Sigmoid colon (tissue), 6 donors: ENCODE measurements at regions not wholly inside any gene's neighbourhood (a gene's known extent, or its start where the extent isn't known, plus 50 kb on each side); places are given as distances from the start of the nearest gene placed in this dataset.

Experiments
- DNase-seq: peaks from one replicate; pipeline ENCODE4 v3.0.0-alpha.2; 2019
- H3K27ac ChIP-seq, 4 donors: fragments of 200-600 bp; sonication (generic); one replicate each; pipeline ENCODE4 v1.5.1; 2016 to 2019; ENCODE audit warnings: mild to moderate bottlenecking in 1 of 4
- H3K27me3 ChIP-seq, 3 donors: fragments of 200-600 bp; sonication (generic); one replicate each; pipeline ENCODE4 v1.5.1; 2019; ENCODE audit warnings: mild to moderate bottlenecking in 1 of 3
- H3K36me3 ChIP-seq, 4 donors: fragments of 200-600 bp; sonication (generic); one replicate each; pipeline ENCODE4 v1.5.1; 2016 to 2019
- H3K4me1 ChIP-seq, 4 donors: fragments of 200-600 bp; sonication (generic); one replicate each; pipeline ENCODE4 v1.5.1; 2017 to 2019
- H3K4me3 ChIP-seq, 4 donors: fragments of 200-600 bp; sonication (generic); one replicate each; pipeline ENCODE4 v1.5.1; 2017 to 2019; ENCODE audit warnings: mild to moderate bottlenecking in 2 of 4, moderate library complexity in 1 of 4
- H3K9me3 ChIP-seq, 4 donors: fragments of 200-600 bp in 3 of 4; sonication (generic) in 3 of 4; one replicate each; pipeline versions ENCODE4 v1.5.1 to v1.6.1; 2013 to 2019
- EP300 ChIP-seq, 4 donors: sonication (generic); formaldehyde crosslinking; IDR thresholded peaks; one replicate each; pipeline ENCODE4 v1.6.1; 2017; ENCODE audit warnings: antibody characterized with exemption in 4 of 4
- POLR2A ChIP-seq, 2 donors: fragments of 450-650 bp; IDR thresholded peaks; one replicate each; pipeline ENCODE4 v1.6.1; 2016; ENCODE audit warnings: antibody characterized with exemption in 2 of 2, mild to moderate bottlenecking in 2 of 2, moderate library complexity in 2 of 2
- POLR2AphosphoS5 ChIP-seq, 4 donors: sonication (generic); formaldehyde crosslinking; IDR thresholded peaks; one replicate each; pipeline ENCODE4 v1.6.1; 2017; ENCODE audit warnings: antibody characterized with exemption in 4 of 4
- WGBS, 2 donors: extraction: QIAGEN DNeasy Blood & Tissue Kit; methylation state at CpG; one replicate each; pipeline ENCODE4 v1.1.7; 2013; 5-methylcytosine and 5-hydroxymethylcytosine counted together
- intact Hi-C: fragments of 100-400 bp; cut with DNase I; formaldehyde crosslinking; loops from one replicate; pipeline ENCODE4 v1.15.1; 2023
- TF ChIP-seq, protein P1 (sequence below), 4 experiments: fragments of 450-650 bp in 3 of 4; fragments of 200-600 bp in 1 of 4; IDR thresholded peaks; one replicate each; pipeline ENCODE4 v1.5.1; 2016 to 2019; ENCODE audit warnings: antibody characterized with exemption in 4 of 4, mild to moderate bottlenecking in 3 of 4, moderate library complexity in 2 of 4
- donor health status: healthy with polysubstance abuse.
- donor health status: healthy.

DNA sequence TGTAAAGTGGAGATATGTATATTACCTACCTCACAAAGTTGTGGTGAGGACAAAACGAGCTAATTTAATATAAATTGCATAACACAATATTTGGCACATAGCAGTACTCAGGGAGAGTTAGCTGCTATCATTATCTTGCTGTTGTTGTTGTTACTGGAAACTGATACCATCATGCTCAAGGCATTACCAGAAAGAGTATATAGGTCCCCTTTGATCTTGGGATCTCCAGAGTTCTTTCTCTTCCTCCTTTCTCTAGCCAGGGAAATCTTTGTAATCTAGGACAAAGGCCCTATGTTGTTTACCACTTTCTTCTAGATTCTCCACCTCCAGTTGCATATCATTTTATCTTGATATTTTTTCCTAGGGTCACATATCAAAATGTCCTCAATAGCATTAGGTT, 114.8 kb upstream of the RASA1 start:
- 63 to 68% methylated on average over 1 of the region's 1 CpG for WGBS, 2 donors
- TF ChIP-seq POLR2AphosphoS5 (IDR thresholded peaks at IDR 0.05) (no peak), POLR2A (IDR thresholded peaks at IDR 0.05) (no peak), EP300 (IDR thresholded peaks at IDR 0.05) (no peak)
- TF ChIP-seq, protein P1, sequence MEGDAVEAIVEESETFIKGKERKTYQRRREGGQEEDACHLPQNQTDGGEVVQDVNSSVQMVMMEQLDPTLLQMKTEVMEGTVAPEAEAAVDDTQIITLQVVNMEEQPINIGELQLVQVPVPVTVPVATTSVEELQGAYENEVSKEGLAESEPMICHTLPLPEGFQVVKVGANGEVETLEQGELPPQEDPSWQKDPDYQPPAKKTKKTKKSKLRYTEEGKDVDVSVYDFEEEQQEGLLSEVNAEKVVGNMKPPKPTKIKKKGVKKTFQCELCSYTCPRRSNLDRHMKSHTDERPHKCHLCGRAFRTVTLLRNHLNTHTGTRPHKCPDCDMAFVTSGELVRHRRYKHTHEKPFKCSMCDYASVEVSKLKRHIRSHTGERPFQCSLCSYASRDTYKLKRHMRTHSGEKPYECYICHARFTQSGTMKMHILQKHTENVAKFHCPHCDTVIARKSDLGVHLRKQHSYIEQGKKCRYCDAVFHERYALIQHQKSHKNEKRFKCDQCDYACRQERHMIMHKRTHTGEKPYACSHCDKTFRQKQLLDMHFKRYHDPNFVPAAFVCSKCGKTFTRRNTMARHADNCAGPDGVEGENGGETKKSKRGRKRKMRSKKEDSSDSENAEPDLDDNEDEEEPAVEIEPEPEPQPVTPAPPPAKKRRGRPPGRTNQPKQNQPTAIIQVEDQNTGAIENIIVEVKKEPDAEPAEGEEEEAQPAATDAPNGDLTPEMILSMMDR (IDR thresholded peaks at IDR 0.05), result no peak

DNA sequence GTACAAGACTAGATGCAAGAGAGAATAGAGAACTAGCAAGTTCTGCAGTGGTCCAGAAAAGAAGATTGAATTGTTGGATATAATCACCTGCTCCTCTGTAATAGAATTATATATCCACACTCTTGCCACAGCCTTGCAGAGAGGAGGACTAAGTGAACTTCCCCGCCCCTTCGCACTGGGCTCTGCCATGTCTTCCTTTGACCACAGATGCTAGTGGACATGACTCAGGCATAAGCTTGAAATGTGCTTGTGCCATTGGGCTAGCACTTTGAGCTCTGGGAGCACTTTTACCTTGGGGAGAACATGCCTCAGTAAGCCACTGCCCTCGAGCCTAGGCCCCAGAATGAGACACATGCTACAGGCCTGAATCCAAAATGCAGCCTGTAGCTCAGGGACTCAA, 113.5 kb upstream of the RASA1 start:
- Histone ChIP-seq H3K9me3 (no peaks in the 10 kb centered on the region), H3K36me3 (no peaks in the 10 kb centered on the region), H3K27me3 (no peaks in the 10 kb centered on the region), H3K4me1 (no peaks in the 10 kb centered on the region), H3K27ac (no peak overlapping the region), H3K4me3 (no peak overlapping the region)
- TF ChIP-seq, protein P1 (IDR thresholded peaks at IDR 0.05), result no peak
- TF ChIP-seq POLR2AphosphoS5 (IDR thresholded peaks at IDR 0.05) (no peak), POLR2A (IDR thresholded peaks at IDR 0.05) (no peak)
- intact Hi-C loops, result no loop called here
- no peak for DNase-seq
- WGBS, 2 donors, result 89 to 92% methylated on average over 3 of the region's 3 CpGs

More for the DNA sequence above, 114.8 kb upstream of the RASA1 start:
- no peak overlapping the region for H3K4me3 ChIP-seq
- no peaks in the 10 kb centered on the region for H3K27me3 ChIP-seq
- H3K4me1 ChIP-seq, result no peaks in the 10 kb centered on the region
- DNase-seq, result no peak
- H3K27ac ChIP-seq, result no peak overlapping the region
- no peaks in the 10 kb centered on the region for H3K36me3 ChIP-seq
- H3K9me3 ChIP-seq, result no peaks in the 10 kb centered on the region
- intact Hi-C loops, result no loop called here

DNA sequence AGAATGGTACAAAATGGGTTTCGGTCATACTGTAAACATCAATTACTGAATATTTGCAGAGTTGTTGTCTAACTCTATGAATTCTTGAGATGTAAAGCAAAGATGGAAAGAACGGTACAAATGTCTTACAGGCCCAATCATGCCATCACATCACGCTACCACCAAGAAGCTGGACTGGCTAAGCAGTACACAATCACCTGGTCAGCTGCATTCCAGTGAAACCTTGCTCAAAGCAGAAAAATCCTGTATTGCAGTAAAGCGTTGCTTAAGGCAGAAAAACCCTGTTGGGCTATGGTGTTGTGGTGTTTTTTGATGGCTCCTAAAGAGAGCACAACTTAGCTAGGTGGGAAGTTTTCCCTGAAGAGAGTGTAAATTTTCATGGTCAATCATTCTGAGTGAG, 112.6 kb upstream of the RASA1 start:
- H3K27me3 ChIP-seq, result no peaks in the 10 kb centered on the region
- no peak for DNase-seq
- H3K4me1 ChIP-seq, result no peaks in the 10 kb centered on the region
- H3K27ac ChIP-seq, result no peak overlapping the region
- no peaks in the 10 kb centered on the region for H3K36me3 ChIP-seq
- H3K9me3 ChIP-seq, result no peaks in the 10 kb centered on the region
- no peak overlapping the region for H3K4me3 ChIP-seq
- 95 to 96% methylated on average over 4 of the region's 4 CpGs for WGBS, 2 donors
- intact Hi-C loops, result no loop called here
- TF ChIP-seq POLR2A (IDR thresholded peaks at IDR 0.05) (no peak), EP300 (IDR thresholded peaks at IDR 0.05) (no peak), POLR2AphosphoS5 (IDR thresholded peaks at IDR 0.05) (no peak)
- TF ChIP-seq, protein P1 (IDR thresholded peaks at IDR 0.05), result no peak

DNA sequence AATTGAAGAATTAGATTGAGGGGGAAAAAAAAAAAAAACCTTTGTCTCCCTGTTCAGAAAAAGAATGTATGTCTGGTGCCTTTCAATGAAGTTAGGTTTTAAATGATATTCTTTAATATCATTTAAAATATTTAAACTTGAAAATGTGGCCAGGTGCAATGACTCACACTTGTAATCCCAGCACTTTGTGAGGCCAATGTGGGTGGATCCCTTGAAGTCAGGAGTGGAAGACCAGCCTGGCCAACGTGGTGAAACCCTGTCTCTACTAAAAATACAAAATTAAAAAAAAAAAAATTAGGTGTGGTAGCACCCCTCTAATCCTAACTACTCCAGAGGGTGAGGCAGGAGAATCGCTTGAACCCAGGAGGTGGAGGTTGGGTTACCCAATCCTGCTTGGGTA, 111.1 kb upstream of the RASA1 start:
- Histone ChIP-seq H3K27me3 (no peaks in the 10 kb centered on the region), H3K4me1 (no peaks in the 10 kb centered on the region), H3K9me3 (no peaks in the 10 kb centered on the region), H3K27ac (no peak overlapping the region), H3K36me3 (no peaks in the 10 kb centered on the region), H3K4me3 (no peak overlapping the region)
- DNase-seq, result no peak
- TF ChIP-seq, protein P1 (IDR thresholded peaks at IDR 0.05), result no peak
- TF ChIP-seq POLR2A (IDR thresholded peaks at IDR 0.05), result no peak
- no peak for TF ChIP-seq EP300 (IDR thresholded peaks at IDR 0.05)
- no peak for TF ChIP-seq POLR2AphosphoS5 (IDR thresholded peaks at IDR 0.05)
- WGBS, 2 donors, result 51 to 66% methylated on average over 2 of the region's 2 CpGs
- intact Hi-C loops, result no loop called here

DNA sequence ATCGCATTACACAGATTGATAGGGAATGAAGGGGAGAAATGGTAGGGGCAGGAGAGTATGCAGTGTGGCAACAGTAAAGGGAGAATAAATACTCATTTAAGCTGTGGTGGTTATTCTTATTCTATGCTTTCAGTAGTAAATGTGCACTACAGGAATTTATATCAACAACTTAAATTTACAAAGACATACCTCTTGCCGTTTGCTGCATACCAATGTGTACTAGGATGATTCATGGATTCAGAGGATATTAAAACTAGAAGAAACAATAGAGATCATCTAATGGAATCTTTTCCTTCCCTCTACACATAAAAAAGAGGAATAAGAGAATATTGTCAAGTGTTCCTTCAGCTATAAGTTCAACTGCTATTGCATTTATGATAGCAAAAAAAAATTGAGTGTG, 103.3 kb upstream of the RASA1 start:
- H3K27me3 ChIP-seq, result no peaks in the 10 kb centered on the region
- H3K36me3 ChIP-seq, result no peaks in the 10 kb centered on the region
- no peak overlapping the region for H3K27ac ChIP-seq
- WGBS, 2 donors, result 74% methylated on average over 2 of the region's 2 CpGs
- no peaks in the 10 kb centered on the region for H3K4me1 ChIP-seq
- H3K9me3 ChIP-seq, result no peaks in the 10 kb centered on the region
- no peak overlapping the region for H3K4me3 ChIP-seq
- no peak for TF ChIP-seq POLR2AphosphoS5 (IDR thresholded peaks at IDR 0.05)
- no peak for TF ChIP-seq POLR2A (IDR thresholded peaks at IDR 0.05)
- TF ChIP-seq EP300 (IDR thresholded peaks at IDR 0.05), result no peak
- TF ChIP-seq, protein P1 (IDR thresholded peaks at IDR 0.05), result no peak
- no peak for DNase-seq
- intact Hi-C loops, result no loop called here
